ENCODE measurements at regions not wholly inside any gene's neighbourhood (a gene's known extent, or its start where the extent isn't known, plus 50 kb on each side); places are given as distances from the start of the nearest gene placed in this dataset.

DNA sequence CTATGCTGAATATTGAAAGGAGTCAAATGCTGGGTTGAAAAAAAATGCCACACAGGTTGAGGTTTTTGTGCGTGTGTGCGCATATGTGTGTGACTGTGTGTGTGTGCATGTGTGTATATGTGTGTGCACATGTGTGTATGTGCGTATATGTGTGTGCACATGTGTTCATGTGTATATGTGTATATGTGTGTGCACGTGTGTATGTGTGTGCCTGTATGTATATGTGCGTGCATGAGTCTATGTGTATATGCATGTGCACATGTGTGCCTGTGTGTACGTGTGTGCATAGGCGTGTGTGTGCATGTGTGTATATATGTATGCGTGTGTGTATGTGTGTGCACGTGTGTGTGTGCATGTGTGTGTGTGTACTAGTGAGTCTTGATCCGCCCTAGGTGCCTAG is 655.7 kb downstream of the AACS start:
- TF ChIP-seq, protein P1, sequence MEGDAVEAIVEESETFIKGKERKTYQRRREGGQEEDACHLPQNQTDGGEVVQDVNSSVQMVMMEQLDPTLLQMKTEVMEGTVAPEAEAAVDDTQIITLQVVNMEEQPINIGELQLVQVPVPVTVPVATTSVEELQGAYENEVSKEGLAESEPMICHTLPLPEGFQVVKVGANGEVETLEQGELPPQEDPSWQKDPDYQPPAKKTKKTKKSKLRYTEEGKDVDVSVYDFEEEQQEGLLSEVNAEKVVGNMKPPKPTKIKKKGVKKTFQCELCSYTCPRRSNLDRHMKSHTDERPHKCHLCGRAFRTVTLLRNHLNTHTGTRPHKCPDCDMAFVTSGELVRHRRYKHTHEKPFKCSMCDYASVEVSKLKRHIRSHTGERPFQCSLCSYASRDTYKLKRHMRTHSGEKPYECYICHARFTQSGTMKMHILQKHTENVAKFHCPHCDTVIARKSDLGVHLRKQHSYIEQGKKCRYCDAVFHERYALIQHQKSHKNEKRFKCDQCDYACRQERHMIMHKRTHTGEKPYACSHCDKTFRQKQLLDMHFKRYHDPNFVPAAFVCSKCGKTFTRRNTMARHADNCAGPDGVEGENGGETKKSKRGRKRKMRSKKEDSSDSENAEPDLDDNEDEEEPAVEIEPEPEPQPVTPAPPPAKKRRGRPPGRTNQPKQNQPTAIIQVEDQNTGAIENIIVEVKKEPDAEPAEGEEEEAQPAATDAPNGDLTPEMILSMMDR (IDR thresholded peaks at IDR 0.05 in 4 of 5, conservative IDR thresholded peaks at IDR 0.05 in 1 of 5), result no peak
- TF ChIP-seq POLR2A (IDR thresholded peaks at IDR 0.05), result no peak

Data from gastrocnemius medialis (tissue), 4 donors.